BJ (cell line): ENCODE measurements at regions not wholly inside any gene's neighbourhood (a gene's known extent, or its start where the extent isn't known, plus 50 kb on each side); places are given as distances from the start of the nearest gene placed in this dataset.

Experiments
- CTCF ChIA-PET: fragments of 350-600 bp; formaldehyde crosslinking; extraction: SDS; loops from one replicate; lab custom pipeline; 2021; ENCODE audit warnings: antibody characterized with exemption, inconsistent platforms; lab: Yijun Ruan, JAX
- POLR2A ChIA-PET: fragments of 300-600 bp; sonication (Branson Sonifier 250); formaldehyde crosslinking; extraction: SDS; loops from one replicate; lab custom pipeline; 2021; ENCODE audit warnings: antibody characterized with exemption; lab: Charles Lee
- DNase-seq: peaks from one replicate; pipeline ENCODE4 v3.0.0-alpha.2; 2011; ENCODE audit warnings: low read depth
- H3K27me3 ChIP-seq: 2 replicates; pipeline ENCODE4 v1.6.0; 2011; ENCODE audit warnings: low read length; ENCODE audit not compliant: control insufficient read depth, insufficient read depth
- H3K36me3 ChIP-seq: 2 replicates; pipeline ENCODE4 v1.5.1; 2011; ENCODE audit warnings: low read length; ENCODE audit not compliant: control insufficient read depth, insufficient read depth
- H3K4me3 ChIP-seq: 2 replicates; pipeline ENCODE4 v1.5.1; 2011; ENCODE audit warnings: low read depth, mild to moderate bottlenecking, control low read depth, low read length
- CTCF ChIP-seq: IDR thresholded peaks from 2 replicates; pipeline ENCODE4 v1.5.1; 2011; ENCODE audit warnings: low read depth, mild to moderate bottlenecking, control low read depth, inconsistent platforms, low read length, moderate library complexity; ENCODE audit not compliant: insufficient read depth

GRCh38 chr12:118589162-118589561 lies 212.8 kb downstream of the SUDS3 start:
- no peak overlapping the region for H3K4me3 ChIP-seq
- H3K27me3 ChIP-seq, result no peaks in the 10 kb centered on the region
- DNase-seq, result no peak
- H3K36me3 ChIP-seq, result no peaks in the 10 kb centered on the region
- ChIA-PET POLR2A (no interaction called here), CTCF (no interaction called here)
- no peak for TF ChIP-seq CTCF

GRCh38 chr12:118590406-118591150 lies 214.2 kb downstream of the SUDS3 start:
- H3K4me3 ChIP-seq, result no peak overlapping the region
- H3K36me3 ChIP-seq, result no peaks in the 10 kb centered on the region
- ChIA-PET POLR2A (no interaction called here), CTCF (no interaction called here)
- H3K27me3 ChIP-seq, result no peaks in the 10 kb centered on the region
- no peak for TF ChIP-seq CTCF
- no peak for DNase-seq

DNA sequence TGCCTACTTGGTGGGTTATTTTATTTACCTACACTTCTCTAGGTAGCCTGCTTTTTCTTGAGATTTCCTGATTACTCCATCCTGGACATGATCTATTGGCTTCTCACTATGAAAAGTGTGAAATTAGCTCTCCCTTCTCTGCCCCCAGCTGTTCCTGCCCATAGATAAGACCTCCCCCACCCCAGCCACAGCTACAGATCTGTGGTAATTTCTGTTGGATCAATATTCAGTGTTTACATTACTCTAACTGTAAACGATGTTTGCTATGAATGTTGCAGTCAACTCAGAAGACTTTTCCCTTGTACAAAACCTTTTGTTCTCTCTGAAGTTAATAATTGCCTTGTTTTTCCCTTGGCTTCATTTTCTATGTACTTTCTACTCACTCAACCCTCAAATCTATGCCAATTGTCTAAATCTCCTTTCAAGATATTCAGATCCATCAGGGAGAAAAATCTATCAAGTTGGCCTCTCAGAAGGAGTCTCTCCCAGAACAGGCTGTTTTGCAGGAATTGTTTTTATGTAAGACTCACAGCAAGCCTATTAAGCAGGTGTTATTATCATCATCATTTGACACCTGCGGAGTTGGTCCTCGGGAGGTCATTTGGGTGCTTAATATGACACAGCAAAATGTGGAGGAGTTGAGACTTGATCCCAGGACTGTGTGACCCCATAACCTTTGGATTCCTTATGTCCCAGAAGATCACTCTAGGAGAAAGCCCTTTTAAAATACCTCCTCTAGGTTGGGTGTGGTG lies 227.4 kb downstream of the SUDS3 start:
- H3K4me3 ChIP-seq, result no peak overlapping the region
- H3K36me3 ChIP-seq, result no peaks in the 10 kb centered on the region
- no peaks in the 10 kb centered on the region for H3K27me3 ChIP-seq
- DNase-seq, result no peak
- CTCF ChIA-PET, result interaction anchor here (0.6 kb wide), 1 partner anchor 271 kb away, joined by 3 read pairs; no protein-coding TSS in a partner anchor
- TF ChIP-seq CTCF, result no peak
- POLR2A ChIA-PET, result no interaction called here

DNA sequence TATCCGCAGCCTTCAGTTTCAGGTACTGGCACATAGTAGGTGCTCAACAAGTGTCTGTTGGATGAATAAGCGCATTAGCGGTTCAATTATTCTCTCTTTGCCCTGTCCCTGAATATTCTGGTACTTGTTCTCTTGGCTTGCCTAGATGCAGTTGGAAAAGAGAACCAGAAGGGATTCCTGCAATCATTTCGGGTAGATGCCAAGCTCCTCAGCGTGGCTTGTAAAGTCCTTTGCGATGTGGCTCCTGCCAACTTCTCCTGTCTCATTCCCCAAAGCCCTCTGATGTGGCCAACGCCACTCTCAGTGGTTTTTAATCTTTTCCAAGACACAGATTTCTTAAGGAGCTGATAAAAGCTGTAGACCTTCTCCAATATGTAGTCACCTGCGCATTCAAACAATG lies 230.3 kb downstream of the SUDS3 start:
- no peak for TF ChIP-seq CTCF
- Histone ChIP-seq H3K27me3 (no peaks in the 10 kb centered on the region), H3K36me3 (no peaks in the 10 kb centered on the region), H3K4me3 (no peak overlapping the region)
- CTCF ChIA-PET, result no interaction called here
- no peak for DNase-seq
- POLR2A ChIA-PET, result no interaction called here

DNA sequence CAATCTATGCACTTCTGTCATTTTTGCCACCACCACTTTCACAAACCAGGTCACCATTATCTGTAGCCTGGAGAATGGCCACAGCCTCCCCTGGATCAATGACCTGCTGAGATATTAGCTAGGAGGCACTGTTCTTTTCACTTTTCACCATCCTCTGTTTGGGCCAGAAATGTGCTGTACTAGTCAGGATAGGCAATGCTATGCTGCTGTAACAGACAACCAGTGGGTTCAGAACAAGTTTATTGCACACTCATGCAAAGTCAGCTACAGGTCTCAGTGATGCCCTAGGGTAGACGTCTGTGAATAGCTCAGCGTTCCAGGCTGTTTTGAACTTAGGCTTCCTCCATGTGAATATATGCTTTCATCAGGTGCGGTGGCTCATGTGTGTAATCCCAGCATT lies 231.5 kb downstream of the SUDS3 start:
- no peak overlapping the region for H3K4me3 ChIP-seq
- POLR2A ChIA-PET, result no interaction called here
- no peak for TF ChIP-seq CTCF
- CTCF ChIA-PET, result no interaction called here
- no peaks in the 10 kb centered on the region for H3K36me3 ChIP-seq
- no peaks in the 10 kb centered on the region for H3K27me3 ChIP-seq
- no peak for DNase-seq
